Fibroblast of gingiva (primary cell): ENCODE measurements at regions not wholly inside any gene's neighbourhood (a gene's known extent, or its start where the extent isn't known, plus 50 kb on each side); places are given as distances from the start of the nearest gene placed in this dataset.

Source experiments
- DNase-seq: peaks from one replicate; pipeline ENCODE4 v3.0.0-alpha.2; 2011; ENCODE audit warnings: low read depth

GRCh38 chr14:101215927-101216326 is 312.4 kb upstream of the RTL1 start:
- no peak for DNase-seq

GRCh38 chr14:101216366-101217079 is 313.0 kb upstream of the RTL1 start:
- no peak for DNase-seq

- DNase-seq = no peak
Measured at GRCh38 chr14:101217080-101217463, 313.6 kb upstream of the RTL1 start.

- DNase-seq = no peak
Measured at GRCh38 chr14:101217616-101218371, 314.3 kb upstream of the RTL1 start.

- DNase-seq = no peak
Measured at GRCh38 chr14:101219896-101220703, 316.6 kb upstream of the RTL1 start.

- no peak for DNase-seq
Measured at GRCh38 chr14:101220921-101221510, 317.5 kb upstream of the RTL1 start.

- DNase-seq = no peak
Measured at GRCh38 chr14:101221549-101222160, 318.1 kb upstream of the RTL1 start.

- DNase-seq = no peak
Measured at GRCh38 chr14:101222362-101223070, 319.0 kb upstream of the RTL1 start.

GRCh38 chr14:101223127-101223526 is 319.6 kb upstream of the RTL1 start:
- no peak for DNase-seq

GRCh38 chr14:101223561-101224162 is 320.1 kb upstream of the RTL1 start:
- DNase-seq = no peak

GRCh38 chr14:101224356-101225156 is 321.0 kb upstream of the RTL1 start:
- no peak for DNase-seq

GRCh38 chr14:101225157-101226152 is 321.9 kb upstream of the RTL1 start:
- DNase-seq = no peak

GRCh38 chr14:101226265-101226602 is 322.7 kb upstream of the RTL1 start:
- DNase-seq = no peak

GRCh38 chr14:101226603-101227425 is 323.3 kb upstream of the RTL1 start:
- no peak for DNase-seq

- DNase-seq = no peak
Measured at GRCh38 chr14:101227611-101228594, 324.4 kb upstream of the RTL1 start.

- no peak for DNase-seq
Measured at GRCh38 chr14:101228949-101229541, 325.5 kb upstream of the RTL1 start.
